ENCODE measurements at regions not wholly inside any gene's neighbourhood (a gene's known extent, or its start where the extent isn't known, plus 50 kb on each side); places are given as distances from the start of the nearest gene placed in this dataset.

DNA sequence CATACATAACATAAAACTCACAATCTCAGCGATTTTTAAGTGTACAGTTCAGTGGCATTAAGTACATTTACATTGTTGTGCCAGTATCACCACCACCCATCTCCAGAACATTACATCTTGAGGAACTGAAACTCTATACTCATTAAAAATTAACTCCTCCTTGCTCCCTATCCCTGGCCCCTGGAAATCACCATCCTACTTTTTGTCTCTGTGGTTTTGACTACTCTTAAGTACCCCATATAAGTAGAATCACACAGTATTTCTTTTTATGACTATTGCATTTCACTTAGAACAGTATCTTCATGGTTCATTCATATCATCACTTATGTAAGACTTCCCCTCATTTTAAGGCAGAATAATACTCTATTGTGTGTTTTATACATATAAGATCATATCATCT is 1108.1 kb downstream of the GRIK2 start:
- H3K36me3 ChIP-seq (ENCODE audit: control insufficient read depth in 2 of 2, extremely low read depth in 1 of 2, insufficient read depth in 2 of 2, low read length in 2 of 2), result no peaks in the 10 kb centered on the region
- no TSS peak for BruUV-seq (replicated peaks)
- no peaks in the 10 kb centered on the region for H3K79me2 ChIP-seq (ENCODE audit: control insufficient read depth, insufficient read depth, low read length)
- H4K20me1 ChIP-seq (replicated peaks; ENCODE audit: control insufficient read depth, extremely low read depth, insufficient read depth, low read length), result no peaks in the 10 kb centered on the region
- intact Hi-C loops (cut with micrococcal nuclease), result no loop called here
- ChIA-PET CTCF (no interaction called here), POLR2A (no interaction called here)
- H3K4me1 ChIP-seq (ENCODE audit: control insufficient read depth, extremely low read depth, insufficient read depth, low read length), result no peaks in the 10 kb centered on the region
- no peak overlapping the region for H3K27ac ChIP-seq (ENCODE audit: insufficient read depth, low read depth, low read length)
- no peak for FAIRE-seq
- H3K27me3 ChIP-seq (ENCODE audit: control insufficient read depth in 2 of 2, insufficient read depth in 2 of 2, low read length in 2 of 2), result no peaks in the 10 kb centered on the region
- no peak overlapping the region for H3K4me2 ChIP-seq (ENCODE audit: insufficient read depth, low read length)
- peaks cover 5% of the 10 kb centered on the region for H3K9me3 ChIP-seq (replicated peaks; ENCODE audit: control insufficient read depth, insufficient read depth, low read length)
- no peak overlapping the region for H3K9ac ChIP-seq (replicated peaks; ENCODE audit: extremely low read depth, insufficient read depth, low read length)
- H2AFZ ChIP-seq (ENCODE audit: low read depth, low read length), result no peak overlapping the region
- dilution Hi-C loops (cut with MboI; ENCODE audit: extremely low pct_ligation_motif_present, low sequenced_read_pairs), result no loop called here
- H3K9me1 ChIP-seq (replicated peaks; ENCODE audit: control insufficient read depth, extremely low read depth, insufficient read depth, low read length), result no peaks in the 10 kb centered on the region
- H3K4me3 ChIP-seq (replicated peaks in 1 of 3; ENCODE audit: insufficient read depth in 1 of 3, low read depth in 1 of 3, low read length in 3 of 3), result no peak overlapping the region
- TF ChIP-seq MYC (IDR thresholded peaks at IDR 0.05; ENCODE audit: low read depth, low read length), result no peak
- no peak for TF ChIP-seq POLR2A (IDR thresholded peaks at IDR 0.05; ENCODE audit: low read depth, low read length)
- TF ChIP-seq EZH2 (IDR thresholded peaks at IDR 0.05; ENCODE audit: borderline replicate concordance, low read depth, low read length, severe bottlenecking), result no peak
- TF ChIP-seq, protein P1, sequence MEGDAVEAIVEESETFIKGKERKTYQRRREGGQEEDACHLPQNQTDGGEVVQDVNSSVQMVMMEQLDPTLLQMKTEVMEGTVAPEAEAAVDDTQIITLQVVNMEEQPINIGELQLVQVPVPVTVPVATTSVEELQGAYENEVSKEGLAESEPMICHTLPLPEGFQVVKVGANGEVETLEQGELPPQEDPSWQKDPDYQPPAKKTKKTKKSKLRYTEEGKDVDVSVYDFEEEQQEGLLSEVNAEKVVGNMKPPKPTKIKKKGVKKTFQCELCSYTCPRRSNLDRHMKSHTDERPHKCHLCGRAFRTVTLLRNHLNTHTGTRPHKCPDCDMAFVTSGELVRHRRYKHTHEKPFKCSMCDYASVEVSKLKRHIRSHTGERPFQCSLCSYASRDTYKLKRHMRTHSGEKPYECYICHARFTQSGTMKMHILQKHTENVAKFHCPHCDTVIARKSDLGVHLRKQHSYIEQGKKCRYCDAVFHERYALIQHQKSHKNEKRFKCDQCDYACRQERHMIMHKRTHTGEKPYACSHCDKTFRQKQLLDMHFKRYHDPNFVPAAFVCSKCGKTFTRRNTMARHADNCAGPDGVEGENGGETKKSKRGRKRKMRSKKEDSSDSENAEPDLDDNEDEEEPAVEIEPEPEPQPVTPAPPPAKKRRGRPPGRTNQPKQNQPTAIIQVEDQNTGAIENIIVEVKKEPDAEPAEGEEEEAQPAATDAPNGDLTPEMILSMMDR (IDR thresholded peaks at IDR 0.05; ENCODE audit: extremely low read depth in 1 of 2, insufficient read depth in 1 of 2, low read depth in 1 of 2, low read length in 2 of 2), result no peak
- TF ChIP-seq POLR2AphosphoS5 (IDR thresholded peaks at IDR 0.05; ENCODE audit: insufficient read depth, low read depth, low read length), result no peak
- TF ChIP-seq, protein P2, sequence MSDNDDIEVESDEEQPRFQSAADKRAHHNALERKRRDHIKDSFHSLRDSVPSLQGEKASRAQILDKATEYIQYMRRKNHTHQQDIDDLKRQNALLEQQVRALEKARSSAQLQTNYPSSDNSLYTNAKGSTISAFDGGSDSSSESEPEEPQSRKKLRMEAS (IDR thresholded peaks at IDR 0.05; ENCODE audit: insufficient read depth, insufficient read length), result no peak
- no peak for TF ChIP-seq FOS (IDR thresholded peaks at IDR 0.05; ENCODE audit: borderline replicate concordance, insufficient read depth, low read length)
- TF ChIP-seq JUN (IDR thresholded peaks at IDR 0.05; ENCODE audit: borderline replicate concordance, insufficient read depth, insufficient read length, low read depth), result no peak
- no peak for TF ChIP-seq GATA2 (IDR thresholded peaks at IDR 0.05; ENCODE audit: insufficient read depth, insufficient read length, low read depth, low read length)
- no peak for DNase-seq (ENCODE audit: low read depth, low spot score)

All from endothelial cell of umbilical vein (primary cell).